ENCODE measurements at regions not wholly inside any gene's neighbourhood (a gene's known extent, or its start where the extent isn't known, plus 50 kb on each side); places are given as distances from the start of the nearest gene placed in this dataset.

- TF ChIP-seq, protein P1, sequence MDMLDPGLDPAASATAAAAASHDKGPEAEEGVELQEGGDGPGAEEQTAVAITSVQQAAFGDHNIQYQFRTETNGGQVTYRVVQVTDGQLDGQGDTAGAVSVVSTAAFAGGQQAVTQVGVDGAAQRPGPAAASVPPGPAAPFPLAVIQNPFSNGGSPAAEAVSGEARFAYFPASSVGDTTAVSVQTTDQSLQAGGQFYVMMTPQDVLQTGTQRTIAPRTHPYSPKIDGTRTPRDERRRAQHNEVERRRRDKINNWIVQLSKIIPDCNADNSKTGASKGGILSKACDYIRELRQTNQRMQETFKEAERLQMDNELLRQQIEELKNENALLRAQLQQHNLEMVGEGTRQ (IDR thresholded peaks at IDR 0.05; ENCODE audit: low read depth, low read length): no peak
- TF ChIP-seq POLR2A (IDR thresholded peaks at IDR 0.05; ENCODE audit: low read depth, low read length) (no peak), RAD21 (IDR thresholded peaks at IDR 0.05; ENCODE audit: low read length) (no peak), BHLHE40 (IDR thresholded peaks at IDR 0.05; ENCODE audit: low read depth, low read length) (peak; percentile 90), RCOR1 (IDR thresholded peaks at IDR 0.05; ENCODE audit: insufficient replicate concordance, low read length) (no peak), MAFK (IDR thresholded peaks at IDR 0.05; ENCODE audit: low read depth, low read length) (peak; percentile 64), MAZ (IDR thresholded peaks at IDR 0.05; ENCODE audit: borderline replicate concordance, low read depth, low read length) (no peak), MXI1 (IDR thresholded peaks at IDR 0.05; ENCODE audit: borderline replicate concordance, low read depth, low read length) (no peak), CHD1 (IDR thresholded peaks at IDR 0.05; ENCODE audit: low read depth, low read length) (no peak)
- TF ChIP-seq, protein P2, sequence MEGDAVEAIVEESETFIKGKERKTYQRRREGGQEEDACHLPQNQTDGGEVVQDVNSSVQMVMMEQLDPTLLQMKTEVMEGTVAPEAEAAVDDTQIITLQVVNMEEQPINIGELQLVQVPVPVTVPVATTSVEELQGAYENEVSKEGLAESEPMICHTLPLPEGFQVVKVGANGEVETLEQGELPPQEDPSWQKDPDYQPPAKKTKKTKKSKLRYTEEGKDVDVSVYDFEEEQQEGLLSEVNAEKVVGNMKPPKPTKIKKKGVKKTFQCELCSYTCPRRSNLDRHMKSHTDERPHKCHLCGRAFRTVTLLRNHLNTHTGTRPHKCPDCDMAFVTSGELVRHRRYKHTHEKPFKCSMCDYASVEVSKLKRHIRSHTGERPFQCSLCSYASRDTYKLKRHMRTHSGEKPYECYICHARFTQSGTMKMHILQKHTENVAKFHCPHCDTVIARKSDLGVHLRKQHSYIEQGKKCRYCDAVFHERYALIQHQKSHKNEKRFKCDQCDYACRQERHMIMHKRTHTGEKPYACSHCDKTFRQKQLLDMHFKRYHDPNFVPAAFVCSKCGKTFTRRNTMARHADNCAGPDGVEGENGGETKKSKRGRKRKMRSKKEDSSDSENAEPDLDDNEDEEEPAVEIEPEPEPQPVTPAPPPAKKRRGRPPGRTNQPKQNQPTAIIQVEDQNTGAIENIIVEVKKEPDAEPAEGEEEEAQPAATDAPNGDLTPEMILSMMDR (conservative IDR thresholded peaks at IDR 0.05; ENCODE audit: low read depth, low read length): no peak
- TF ChIP-seq, protein P3, sequence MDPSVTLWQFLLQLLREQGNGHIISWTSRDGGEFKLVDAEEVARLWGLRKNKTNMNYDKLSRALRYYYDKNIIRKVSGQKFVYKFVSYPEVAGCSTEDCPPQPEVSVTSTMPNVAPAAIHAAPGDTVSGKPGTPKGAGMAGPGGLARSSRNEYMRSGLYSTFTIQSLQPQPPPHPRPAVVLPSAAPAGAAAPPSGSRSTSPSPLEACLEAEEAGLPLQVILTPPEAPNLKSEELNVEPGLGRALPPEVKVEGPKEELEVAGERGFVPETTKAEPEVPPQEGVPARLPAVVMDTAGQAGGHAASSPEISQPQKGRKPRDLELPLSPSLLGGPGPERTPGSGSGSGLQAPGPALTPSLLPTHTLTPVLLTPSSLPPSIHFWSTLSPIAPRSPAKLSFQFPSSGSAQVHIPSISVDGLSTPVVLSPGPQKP (IDR thresholded peaks at IDR 0.05; ENCODE audit: borderline replicate concordance, low read depth, low read length): no peak
Observed at GRCh38 chr11:13120691-13121090, 111.6 kb downstream of the RASSF10 start.

Measured in IMR-90 (cell line).